RWPE2 (cell line): ENCODE measurements at regions not wholly inside any gene's neighbourhood (a gene's known extent, or its start where the extent isn't known, plus 50 kb on each side); places are given as distances from the start of the nearest gene placed in this dataset.

ENCODE experiments used
- ATAC-seq: fragments of 200-7000 bp; cut with Tn5 transposase; 3 replicates; pipeline ENCODE4 v1.9.1; 2021; ENCODE audit warnings: low read depth
- DNase-seq: peaks from one replicate; pipeline ENCODE4 v3.0.0-alpha.2; 2020; ENCODE audit warnings: low spot score
- H3K27ac ChIP-seq: fragments of 450-650 bp; 2 replicates; pipeline ENCODE4 v1.5.1; 2017; ENCODE audit warnings: mild to moderate bottlenecking; ENCODE audit not compliant: poor library complexity, severe bottlenecking
- H3K27me3 ChIP-seq: fragments of 250-450 bp; sonication (Bioruptor Pico); 2 replicates; pipeline ENCODE4 v1.5.1; 2021; ENCODE audit warnings: mild to moderate bottlenecking, moderate library complexity; ENCODE audit not compliant: insufficient read depth, poor library complexity, severe bottlenecking
- H3K36me3 ChIP-seq: fragments of 250-450 bp; sonication (Bioruptor Pico); 2 replicates; pipeline ENCODE4 v1.5.1; 2020; ENCODE audit warnings: low read depth, mild to moderate bottlenecking, moderate library complexity
- H3K4me1 ChIP-seq: fragments of 250-450 bp; sonication (Bioruptor Pico); 2 replicates; pipeline ENCODE4 v1.5.1; 2021; ENCODE audit warnings: mild to moderate bottlenecking, moderate library complexity; ENCODE audit not compliant: insufficient read depth, poor library complexity, severe bottlenecking
- H3K4me3 ChIP-seq: fragments of 250-450 bp; sonication (Bioruptor Pico); 2 replicates; pipeline ENCODE4 v1.5.1; 2021; ENCODE audit warnings: mild to moderate bottlenecking, moderate library complexity; ENCODE audit not compliant: severe bottlenecking
- H3K9me3 ChIP-seq: fragments of 250-450 bp; sonication (Bioruptor Pico); 2 replicates; pipeline ENCODE4 v1.5.1; 2021; ENCODE audit warnings: mild to moderate bottlenecking, moderate library complexity; ENCODE audit not compliant: severe bottlenecking
- CTCF ChIP-seq: fragments of 450-650 bp; IDR thresholded peaks from one replicate; pipeline ENCODE4 v1.5.1; 2017; ENCODE audit warnings: mild to moderate bottlenecking, moderate library complexity; ENCODE audit not compliant: poor library complexity, severe bottlenecking

- Histone ChIP-seq H3K27me3 (no peaks in the 10 kb centered on the region), H3K4me1 (no peaks in the 10 kb centered on the region), H3K36me3 (no peaks in the 10 kb centered on the region), H3K4me3 (no peak overlapping the region), H3K9me3 (no peaks in the 10 kb centered on the region), H3K27ac (no peak overlapping the region)
- ATAC-seq: no peak
- no peak for DNase-seq
- no peak for TF ChIP-seq CTCF
These were observed 864.9 kb upstream of the PCDH20 start for GRCh38 chr13:62280590-62280989.

- Histone ChIP-seq H3K9me3 (no peaks in the 10 kb centered on the region), H3K27ac (no peak overlapping the region), H3K4me3 (no peak overlapping the region), H3K4me1 (no peaks in the 10 kb centered on the region), H3K27me3 (no peaks in the 10 kb centered on the region), H3K36me3 (no peaks in the 10 kb centered on the region)
- DNase-seq (no peak), ATAC-seq (no peak)
- peak; percentile 18 for TF ChIP-seq CTCF
These were observed 862.6 kb upstream of the PCDH20 start for GRCh38 chr13:62278271-62278670.

GRCh38 chr13:62251734-62252133, 836.1 kb upstream of the PCDH20 start:
- Histone ChIP-seq H3K9me3 (no peaks in the 10 kb centered on the region), H3K4me3 (no peak overlapping the region), H3K27ac (no peak overlapping the region), H3K27me3 (no peaks in the 10 kb centered on the region), H3K4me1 (no peaks in the 10 kb centered on the region), H3K36me3 (no peaks in the 10 kb centered on the region)
- no peak for DNase-seq
- no peak for ATAC-seq
- TF ChIP-seq CTCF: no peak

- H3K27ac ChIP-seq: no peak overlapping the region
- no peaks in the 10 kb centered on the region for H3K36me3 ChIP-seq
- no peaks in the 10 kb centered on the region for H3K4me1 ChIP-seq
- H3K27me3 ChIP-seq: no peaks in the 10 kb centered on the region
- no peak overlapping the region for H3K4me3 ChIP-seq
- H3K9me3 ChIP-seq: no peaks in the 10 kb centered on the region
- ATAC-seq (peak; percentile 45; the same call in 1 of the 3 replicates), DNase-seq (no peak)
- TF ChIP-seq CTCF: no peak
These were observed 835.0 kb upstream of the PCDH20 start for GRCh38 chr13:62250501-62251201.

- H3K4me1 ChIP-seq: no peaks in the 10 kb centered on the region
- no peak for ATAC-seq
- no peak overlapping the region for H3K4me3 ChIP-seq
- no peak for DNase-seq
- no peaks in the 10 kb centered on the region for H3K27me3 ChIP-seq
- H3K27ac ChIP-seq: no peak overlapping the region
- H3K9me3 ChIP-seq: no peaks in the 10 kb centered on the region
- no peaks in the 10 kb centered on the region for H3K36me3 ChIP-seq
- TF ChIP-seq CTCF: no peak
These were observed 830.9 kb upstream of the PCDH20 start for GRCh38 chr13:62246581-62246980.
